SH-SY5Y (cell line): ENCODE measurements at regions not wholly inside any gene's neighbourhood (a gene's known extent, or its start where the extent isn't known, plus 50 kb on each side); places are given as distances from the start of the nearest gene placed in this dataset.

Experiments
- GATA2 ChIP-seq: IDR thresholded peaks from 2 replicates; pipeline ENCODE4 v1.6.1; 2011; ENCODE audit warnings: mild to moderate bottlenecking, low read depth, low read length
- GATA3 ChIP-seq: IDR thresholded peaks from 2 replicates; pipeline ENCODE4 v1.6.1; 2011; ENCODE audit warnings: low read depth, mild to moderate bottlenecking, low read length, moderate library complexity

DNA sequence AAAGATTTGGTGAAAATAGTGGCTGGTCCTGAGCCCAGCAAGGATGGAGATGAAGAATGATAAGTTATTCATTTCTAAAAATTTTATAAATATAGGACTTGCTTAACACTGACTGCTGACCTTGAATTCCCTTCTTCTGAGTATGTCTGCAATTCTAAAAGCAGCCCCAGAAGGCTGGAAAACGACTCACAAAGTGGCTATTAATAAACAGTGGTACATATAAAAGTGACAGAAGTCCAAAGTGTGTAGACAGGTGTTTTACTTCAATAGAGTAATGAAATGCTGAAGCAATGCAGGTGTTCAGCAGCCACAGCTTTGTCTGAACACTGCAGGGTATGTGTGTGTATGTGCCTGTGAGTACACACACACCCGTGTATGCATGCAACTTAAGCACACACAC, 219.0 kb upstream of the NRIP1 start:
- TF ChIP-seq GATA2 (no peak), GATA3 (no peak)
